ENCODE measurements at regions not wholly inside any gene's neighbourhood (a gene's known extent, or its start where the extent isn't known, plus 50 kb on each side); places are given as distances from the start of the nearest gene placed in this dataset.

DNA sequence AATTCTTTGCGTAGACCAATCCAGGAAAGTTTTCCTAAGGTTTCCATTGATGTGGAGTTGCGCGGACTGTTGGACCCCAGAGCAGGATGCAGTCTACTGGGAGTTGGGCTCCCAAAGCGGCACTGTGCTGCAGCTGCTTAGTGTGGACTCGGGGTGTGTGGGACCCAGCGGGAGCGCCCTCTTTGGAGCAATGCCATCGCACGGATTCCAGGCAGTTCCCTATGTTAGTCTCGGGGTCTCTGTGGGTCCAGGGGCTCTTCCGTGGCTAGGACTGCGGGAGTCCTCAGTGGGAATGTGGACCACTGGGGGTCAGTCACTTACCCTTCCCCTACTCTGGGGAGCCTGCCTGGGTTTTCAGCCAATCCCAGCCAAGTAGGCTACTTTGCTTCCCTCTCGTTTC is 151.7 kb upstream of the OLIG3 start:
- H3K79me2 ChIP-seq (ENCODE audit: low read length): no peaks in the 10 kb centered on the region

DNA sequence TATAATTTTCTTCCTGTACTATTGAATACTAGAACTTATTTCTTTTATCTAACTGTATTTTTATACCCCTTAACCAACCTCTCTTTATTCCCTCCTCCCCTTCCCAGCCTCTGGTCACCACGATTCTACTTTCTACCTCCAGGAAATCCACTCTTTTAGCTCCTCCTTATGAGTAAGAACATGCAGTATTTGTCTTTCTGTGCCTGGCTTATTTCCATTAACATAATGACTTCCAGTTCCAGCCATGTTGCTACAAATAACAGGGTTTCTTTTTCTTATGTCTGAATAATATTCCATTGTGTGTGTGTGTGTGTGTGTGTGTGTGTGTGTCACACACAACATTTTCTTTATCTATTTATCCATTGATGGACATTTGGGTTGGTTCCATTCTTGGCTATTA is 152.3 kb upstream of the OLIG3 start:
- TF ChIP-seq, protein P1, sequence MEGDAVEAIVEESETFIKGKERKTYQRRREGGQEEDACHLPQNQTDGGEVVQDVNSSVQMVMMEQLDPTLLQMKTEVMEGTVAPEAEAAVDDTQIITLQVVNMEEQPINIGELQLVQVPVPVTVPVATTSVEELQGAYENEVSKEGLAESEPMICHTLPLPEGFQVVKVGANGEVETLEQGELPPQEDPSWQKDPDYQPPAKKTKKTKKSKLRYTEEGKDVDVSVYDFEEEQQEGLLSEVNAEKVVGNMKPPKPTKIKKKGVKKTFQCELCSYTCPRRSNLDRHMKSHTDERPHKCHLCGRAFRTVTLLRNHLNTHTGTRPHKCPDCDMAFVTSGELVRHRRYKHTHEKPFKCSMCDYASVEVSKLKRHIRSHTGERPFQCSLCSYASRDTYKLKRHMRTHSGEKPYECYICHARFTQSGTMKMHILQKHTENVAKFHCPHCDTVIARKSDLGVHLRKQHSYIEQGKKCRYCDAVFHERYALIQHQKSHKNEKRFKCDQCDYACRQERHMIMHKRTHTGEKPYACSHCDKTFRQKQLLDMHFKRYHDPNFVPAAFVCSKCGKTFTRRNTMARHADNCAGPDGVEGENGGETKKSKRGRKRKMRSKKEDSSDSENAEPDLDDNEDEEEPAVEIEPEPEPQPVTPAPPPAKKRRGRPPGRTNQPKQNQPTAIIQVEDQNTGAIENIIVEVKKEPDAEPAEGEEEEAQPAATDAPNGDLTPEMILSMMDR (IDR thresholded peaks at IDR 0.05; ENCODE audit: low read length): no peak
- no peak for TF ChIP-seq EZH2 (optimal IDR thresholded peaks at IDR 0.05; ENCODE audit: low read depth, low read length)
- no peak for TF ChIP-seq EZH2phosphoT487 (IDR thresholded peaks at IDR 0.05; ENCODE audit: low read length)
- Histone ChIP-seq H3K9me3 (replicated peaks; ENCODE audit: insufficient read depth, low read length) (no peaks in the 10 kb centered on the region), H3K4me3 (ENCODE audit: low read length) (no peak overlapping the region), H3K27ac (ENCODE audit: low read length) (no peak overlapping the region), H3K9ac (ENCODE audit: low read length) (no peak overlapping the region), H3K4me2 (ENCODE audit: low read depth, low read length) (no peak overlapping the region), H4K20me1 (ENCODE audit: insufficient read depth, low read length) (no peaks in the 10 kb centered on the region), H3K79me2 (ENCODE audit: low read length) (no peaks in the 10 kb centered on the region), H3K27me3 (replicated peaks; ENCODE audit: insufficient read depth, low read length) (no peaks in the 10 kb centered on the region), H2AFZ (ENCODE audit: low read length) (no peak overlapping the region), H3K9me2 (replicated peaks; ENCODE audit: insufficient read depth, low read length) (no peaks in the 10 kb centered on the region), H3K36me3 (replicated peaks; ENCODE audit: insufficient read depth, low read length) (no peaks in the 10 kb centered on the region), H3K4me1 (ENCODE audit: low read length) (peaks cover 11% of the 10 kb centered on the region), H3F3A (ENCODE audit: insufficient read depth, low read length) (no peaks in the 10 kb centered on the region)
- no peak for DNase-seq

More for the DNA sequence above, 151.7 kb upstream of the OLIG3 start:
- Histone ChIP-seq H3F3A (ENCODE audit: insufficient read depth, low read length) (no peaks in the 10 kb centered on the region), H4K20me1 (ENCODE audit: insufficient read depth, low read length) (no peaks in the 10 kb centered on the region), H3K4me1 (ENCODE audit: low read length) (peaks cover 5% of the 10 kb centered on the region), H2AFZ (ENCODE audit: low read length) (no peak overlapping the region), H3K27me3 (replicated peaks; ENCODE audit: insufficient read depth, low read length) (no peaks in the 10 kb centered on the region), H3K4me3 (ENCODE audit: low read length) (no peak overlapping the region), H3K9ac (ENCODE audit: low read length) (no peak overlapping the region), H3K9me3 (replicated peaks; ENCODE audit: insufficient read depth, low read length) (no peaks in the 10 kb centered on the region), H3K36me3 (replicated peaks; ENCODE audit: insufficient read depth, low read length) (no peaks in the 10 kb centered on the region), H3K4me2 (ENCODE audit: low read depth, low read length) (no peak overlapping the region), H3K9me2 (replicated peaks; ENCODE audit: insufficient read depth, low read length) (no peaks in the 10 kb centered on the region), H3K27ac (ENCODE audit: low read length) (no peak overlapping the region)
- TF ChIP-seq EZH2phosphoT487 (IDR thresholded peaks at IDR 0.05; ENCODE audit: low read length) (no peak), EZH2 (optimal IDR thresholded peaks at IDR 0.05; ENCODE audit: low read depth, low read length) (no peak)
- TF ChIP-seq, protein P1 (IDR thresholded peaks at IDR 0.05; ENCODE audit: low read length): no peak
- no peak for DNase-seq

DNA sequence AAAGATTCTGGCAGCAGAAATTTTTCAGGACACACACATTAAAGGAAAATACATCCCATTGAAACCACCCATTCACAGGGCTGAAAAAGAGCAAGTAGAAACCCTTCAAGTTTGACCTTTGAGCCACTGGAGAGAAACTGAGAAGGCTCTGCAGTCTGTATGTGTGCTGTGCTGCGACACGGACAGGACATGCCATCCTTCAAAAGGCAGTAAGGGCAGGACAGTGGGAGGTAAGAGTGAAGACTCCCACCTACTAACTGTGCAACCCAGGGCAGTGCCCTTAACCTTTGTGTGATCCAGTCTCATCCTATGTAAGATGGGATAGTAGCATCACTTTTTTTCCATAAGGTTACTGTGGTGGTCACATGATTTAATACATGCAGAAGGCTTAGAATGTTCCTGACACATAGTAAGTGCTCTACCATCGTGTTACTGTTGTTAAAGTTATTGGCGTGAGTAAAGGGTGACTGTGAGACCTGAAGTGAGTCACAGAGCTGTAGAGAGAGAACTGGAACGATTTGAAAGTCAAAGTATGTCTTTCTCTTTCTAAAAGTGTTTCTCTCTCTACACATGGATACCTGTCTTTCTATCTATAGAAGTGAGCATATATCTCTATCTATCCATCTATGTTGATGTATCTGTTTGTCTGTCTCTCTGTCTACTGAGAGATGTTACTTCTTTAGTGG is 153.7 kb upstream of the OLIG3 start:
- Histone ChIP-seq H3K27ac (ENCODE audit: low read length) (no peak overlapping the region), H3K9ac (ENCODE audit: low read length) (no peak overlapping the region), H3K4me3 (ENCODE audit: low read length) (no peak overlapping the region), H3K9me3 (replicated peaks; ENCODE audit: insufficient read depth, low read length) (no peaks in the 10 kb centered on the region), H2AFZ (ENCODE audit: low read length) (no peak overlapping the region), H3K4me2 (ENCODE audit: low read depth, low read length) (no peak overlapping the region), H3K36me3 (replicated peaks; ENCODE audit: insufficient read depth, low read length) (no peaks in the 10 kb centered on the region), H3K4me1 (ENCODE audit: low read length) (peaks cover 14% of the 10 kb centered on the region), H3K9me2 (replicated peaks; ENCODE audit: insufficient read depth, low read length) (no peaks in the 10 kb centered on the region), H3K27me3 (replicated peaks; ENCODE audit: insufficient read depth, low read length) (no peaks in the 10 kb centered on the region), H3K79me2 (ENCODE audit: low read length) (no peaks in the 10 kb centered on the region), H3F3A (ENCODE audit: insufficient read depth, low read length) (no peaks in the 10 kb centered on the region), H4K20me1 (ENCODE audit: insufficient read depth, low read length) (no peaks in the 10 kb centered on the region)
- DNase-seq: no peak
- TF ChIP-seq EZH2 (optimal IDR thresholded peaks at IDR 0.05; ENCODE audit: low read depth, low read length) (no peak), EZH2phosphoT487 (IDR thresholded peaks at IDR 0.05; ENCODE audit: low read length) (no peak)
- TF ChIP-seq, protein P1 (IDR thresholded peaks at IDR 0.05; ENCODE audit: low read length): no peak
